ENCODE measurements at regions not wholly inside any gene's neighbourhood (a gene's known extent, or its start where the extent isn't known, plus 50 kb on each side); places are given as distances from the start of the nearest gene placed in this dataset.

GRCh38 chr4:66045913-66046312 is 375.6 kb upstream of the EPHA5 start:
- H3K27ac Mint-ChIP-seq (ENCODE audit: unreplicated experiment) = no peak overlapping the region
- H3K36me3 Mint-ChIP-seq (ENCODE audit: low read depth) = no peaks in the 10 kb centered on the region
- no peaks in the 10 kb centered on the region for H3K27me3 Mint-ChIP-seq (ENCODE audit: low read depth)
- DNase-seq (ENCODE audit: low read depth, low spot score) = no peak
- no peak for TF ChIP-seq CTCF (conservative IDR thresholded peaks at IDR 0.05)
- H3K4me3 Mint-ChIP-seq = no peak overlapping the region
- H3K4me1 Mint-ChIP-seq = no peaks in the 10 kb centered on the region
- H3K9me3 Mint-ChIP-seq = no peaks in the 10 kb centered on the region

GRCh38 chr4:66035701-66036100 is 365.4 kb upstream of the EPHA5 start:
- H3K9me3 Mint-ChIP-seq = peaks cover 9% of the 10 kb centered on the region
- no peaks in the 10 kb centered on the region for H3K27me3 Mint-ChIP-seq (ENCODE audit: low read depth)
- no peak for TF ChIP-seq CTCF (conservative IDR thresholded peaks at IDR 0.05)
- no peaks in the 10 kb centered on the region for H3K4me1 Mint-ChIP-seq
- no peak overlapping the region for H3K4me3 Mint-ChIP-seq
- no peak for DNase-seq (ENCODE audit: low read depth, low spot score)
- H3K36me3 Mint-ChIP-seq (ENCODE audit: low read depth) = peaks cover 3% of the 10 kb centered on the region
- no peak overlapping the region for H3K27ac Mint-ChIP-seq (ENCODE audit: unreplicated experiment)

GRCh38 chr4:66034671-66035070 is 364.4 kb upstream of the EPHA5 start:
- no peaks in the 10 kb centered on the region for H3K27me3 Mint-ChIP-seq (ENCODE audit: low read depth)
- H3K27ac Mint-ChIP-seq (ENCODE audit: unreplicated experiment) = no peak overlapping the region
- peaks cover 5% of the 10 kb centered on the region for H3K36me3 Mint-ChIP-seq (ENCODE audit: low read depth)
- no peak for DNase-seq (ENCODE audit: low read depth, low spot score)
- no peak overlapping the region for H3K4me3 Mint-ChIP-seq
- no peaks in the 10 kb centered on the region for H3K4me1 Mint-ChIP-seq
- no peak for TF ChIP-seq CTCF (conservative IDR thresholded peaks at IDR 0.05)
- peaks cover 11% of the 10 kb centered on the region for H3K9me3 Mint-ChIP-seq

- no peaks in the 10 kb centered on the region for H3K27me3 Mint-ChIP-seq (ENCODE audit: low read depth)
- H3K9me3 Mint-ChIP-seq = peaks cover 11% of the 10 kb centered on the region
- no peaks in the 10 kb centered on the region for H3K4me1 Mint-ChIP-seq
- H3K27ac Mint-ChIP-seq (ENCODE audit: unreplicated experiment) = no peak overlapping the region
- peaks cover 5% of the 10 kb centered on the region for H3K36me3 Mint-ChIP-seq (ENCODE audit: low read depth)
- no peak for TF ChIP-seq CTCF (conservative IDR thresholded peaks at IDR 0.05)
- H3K4me3 Mint-ChIP-seq = no peak overlapping the region
- no peak for DNase-seq (ENCODE audit: low read depth, low spot score)
These were observed 364.0 kb upstream of the EPHA5 start for GRCh38 chr4:66034262-66034661.

GRCh38 chr4:66032571-66032970 is 362.3 kb upstream of the EPHA5 start:
- H3K9me3 Mint-ChIP-seq = peaks cover 9% of the 10 kb centered on the region
- TF ChIP-seq CTCF (conservative IDR thresholded peaks at IDR 0.05) = no peak
- H3K27me3 Mint-ChIP-seq (ENCODE audit: low read depth) = no peaks in the 10 kb centered on the region
- H3K27ac Mint-ChIP-seq (ENCODE audit: unreplicated experiment) = no peak overlapping the region
- H3K4me3 Mint-ChIP-seq = no peak overlapping the region
- no peaks in the 10 kb centered on the region for H3K4me1 Mint-ChIP-seq
- H3K36me3 Mint-ChIP-seq (ENCODE audit: low read depth) = peaks cover 5% of the 10 kb centered on the region
- DNase-seq (ENCODE audit: low read depth, low spot score) = no peak

- no peak overlapping the region for H3K27ac Mint-ChIP-seq (ENCODE audit: unreplicated experiment)
- H3K9me3 Mint-ChIP-seq = peaks cover 14% of the 10 kb centered on the region
- TF ChIP-seq CTCF (conservative IDR thresholded peaks at IDR 0.05) = no peak
- H3K27me3 Mint-ChIP-seq (ENCODE audit: low read depth) = no peaks in the 10 kb centered on the region
- no peak for DNase-seq (ENCODE audit: low read depth, low spot score)
- peaks cover 9% of the 10 kb centered on the region for H3K36me3 Mint-ChIP-seq (ENCODE audit: low read depth)
- no peaks in the 10 kb centered on the region for H3K4me1 Mint-ChIP-seq
- no peak overlapping the region for H3K4me3 Mint-ChIP-seq
These were observed 358.4 kb upstream of the EPHA5 start for GRCh38 chr4:66028668-66029067.
